Lower leg skin (tissue), 4 donors: ENCODE measurements at regions not wholly inside any gene's neighbourhood (a gene's known extent, or its start where the extent isn't known, plus 50 kb on each side); places are given as distances from the start of the nearest gene placed in this dataset.

Experiments
- DNase-seq, 2 donors: peaks; one replicate each; pipeline ENCODE4 v3.0.0-alpha.2; 2019; ENCODE audit warnings: low spot score in 2 of 2
- H3K4me3 ChIP-seq: fragments of 200-600 bp; sonication (generic); 2 replicates; pipeline ENCODE4 v1.5.1; 2017; ENCODE audit warnings: mild to moderate bottlenecking, low read depth; ENCODE audit not compliant: poor library complexity, severe bottlenecking
- CTCF ChIP-seq, 3 donors: fragments of 450-650 bp; IDR thresholded peaks; one replicate each; pipeline ENCODE4 v1.5.1; 2016; ENCODE audit warnings: antibody characterized with exemption in 3 of 3, mild to moderate bottlenecking in 3 of 3, moderate library complexity in 2 of 3
- POLR2A ChIP-seq, 2 donors: fragments of 450-650 bp; IDR thresholded peaks; one replicate each; pipeline ENCODE4 v1.6.1; 2016 to 2017; ENCODE audit warnings: antibody characterized with exemption in 2 of 2, mild to moderate bottlenecking in 1 of 2, moderate library complexity in 1 of 2
- WGBS, 2 donors: methylation state at CpG; one replicate each; pipeline ENCODE4 v1.1.5; 2018; 5-methylcytosine and 5-hydroxymethylcytosine counted together
- intact Hi-C: fragments of 100-400 bp; cut with DNase I; formaldehyde crosslinking; loops from one replicate; pipeline ENCODE4 v1.15.0; 2023; ENCODE audit warnings: low total_unique reads

- H3K4me3 ChIP-seq: no peak overlapping the region
- intact Hi-C loops: no loop called here
- DNase-seq: no peak
- TF ChIP-seq CTCF (IDR thresholded peaks at IDR 0.05) (no peak), POLR2A (IDR thresholded peaks at IDR 0.05) (no peak)
These were observed 128.7 kb upstream of the BMP4 start for GRCh38 chr14:54085232-54085761.

- TF ChIP-seq CTCF (IDR thresholded peaks at IDR 0.05) (no peak), POLR2A (IDR thresholded peaks at IDR 0.05) (no peak)
- H3K4me3 ChIP-seq: no peak overlapping the region
- 44 to 59% methylated on average over 4 of the region's 4 CpGs for WGBS, 2 donors
- intact Hi-C loops: no loop called here
- no peak for DNase-seq
These were observed 129.2 kb upstream of the BMP4 start for GRCh38 chr14:54085841-54086240.

GRCh38 chr14:54086767-54087166, 130.1 kb upstream of the BMP4 start:
- no peak for TF ChIP-seq POLR2A (IDR thresholded peaks at IDR 0.05)
- no peak for TF ChIP-seq CTCF (IDR thresholded peaks at IDR 0.05)
- intact Hi-C loops: no loop called here
- DNase-seq: no peak
- WGBS, 2 donors: 87 to 88% methylated on average over 7 of the region's 7 CpGs
- no peak overlapping the region for H3K4me3 ChIP-seq

- TF ChIP-seq CTCF (IDR thresholded peaks at IDR 0.05) (no peak), POLR2A (IDR thresholded peaks at IDR 0.05) (no peak)
- intact Hi-C loops: no loop called here
- no peak for DNase-seq
- WGBS, 2 donors: 50 to 67% methylated on average over 4 of the region's 4 CpGs
- H3K4me3 ChIP-seq: no peak overlapping the region
These were observed 130.8 kb upstream of the BMP4 start for GRCh38 chr14:54087376-54087775.

- no peak overlapping the region for H3K4me3 ChIP-seq
- WGBS, 2 donors: 86 to 89% methylated on average over 3 of the region's 3 CpGs
- intact Hi-C loops: no loop called here
- TF ChIP-seq POLR2A (IDR thresholded peaks at IDR 0.05) (no peak), CTCF (IDR thresholded peaks at IDR 0.05) (no peak)
- no peak for DNase-seq
These were observed 131.6 kb upstream of the BMP4 start for GRCh38 chr14:54088271-54088670.

- intact Hi-C loops: no loop called here
- H3K4me3 ChIP-seq: no peak overlapping the region
- no peak for TF ChIP-seq POLR2A (IDR thresholded peaks at IDR 0.05)
- no peak for TF ChIP-seq CTCF (IDR thresholded peaks at IDR 0.05)
- DNase-seq: no peak
- WGBS, 2 donors: 86 to 100% methylated on average over 1 of the region's 1 CpG
These were observed 133.6 kb upstream of the BMP4 start for GRCh38 chr14:54090274-54090673.
